ENCODE measurements at regions not wholly inside any gene's neighbourhood (a gene's known extent, or its start where the extent isn't known, plus 50 kb on each side); places are given as distances from the start of the nearest gene placed in this dataset.

GRCh38 chr3:20572473-20572872 lies 386.5 kb upstream of the SGO1 start:
- TF ChIP-seq PKNOX1 (IDR thresholded peaks at IDR 0.05) (no peak), HDGF (IDR thresholded peaks at IDR 0.05; ENCODE audit: borderline replicate concordance) (no peak), SP1 (IDR thresholded peaks at IDR 0.05) (no peak), FOXA1 (IDR thresholded peaks at IDR 0.05) (no peak), ARNT (IDR thresholded peaks at IDR 0.05) (no peak), NFRKB (IDR thresholded peaks at IDR 0.05) (no peak), CTBP1 (IDR thresholded peaks at IDR 0.05; ENCODE audit: borderline replicate concordance) (no peak), SUZ12 (IDR thresholded peaks at IDR 0.05) (no peak)

Measured in HEK293T (cell line).